H1 (cell line): ENCODE measurements at regions not wholly inside any gene's neighbourhood (a gene's known extent, or its start where the extent isn't known, plus 50 kb on each side); places are given as distances from the start of the nearest gene placed in this dataset.

ENCODE experiments used
- CTCF ChIA-PET: fragments of 300-600 bp; sonication (Branson Sonifier 250); formaldehyde crosslinking; loops from one replicate; lab custom pipeline; 2021; ENCODE audit not compliant: partially characterized antibody; lab: Charles Lee
- POLR2A ChIA-PET: fragments of 300-600 bp; sonication (Branson Sonifier 250); formaldehyde crosslinking; loops from one replicate; lab custom pipeline; 2021; ENCODE audit warnings: inconsistent platforms; ENCODE audit not compliant: partially characterized antibody; lab: Charles Lee
- DNase-seq, 2 experiments: peaks; one replicate each; pipeline versions ENCODE4 v3.0.0 to v3.0.0-alpha.2; 2010 to 2022; ENCODE audit warnings: low spot score in 2 of 2, low read depth in 1 of 2, mixed read lengths in 1 of 2
- FAIRE-seq: peaks from 2 replicates; lab custom pipeline; 2011; peaks lifted over from hg19 to GRCh38; lab: Jason Lieb, UNC
- H2AFZ ChIP-seq: 2 replicates; pipeline ENCODE4 v1.8.1; 2012; ENCODE audit warnings: low read length, inconsistent platforms
- H2AK5ac ChIP-seq: 2 replicates; pipeline ENCODE4 v1.6.1; 2013; ENCODE audit warnings: low read depth, low read length
- H2BK120ac ChIP-seq: replicated peaks from 2 replicates; pipeline ENCODE3; 2013; ENCODE audit warnings: low read depth, low read length, inconsistent platforms
- H2BK12ac ChIP-seq: 2 replicates; pipeline ENCODE4 v1.6.1; 2013; ENCODE audit warnings: low read depth, low read length
- H2BK15ac ChIP-seq: 2 replicates; pipeline ENCODE4 v1.6.1; 2013; ENCODE audit warnings: low read length
- H2BK20ac ChIP-seq: 2 replicates; pipeline ENCODE4 v1.6.1; 2013; ENCODE audit warnings: low read length
- H2BK5ac ChIP-seq: 2 replicates; pipeline ENCODE4 v1.6.1; 2013; ENCODE audit warnings: low read depth, low read length
- H3K14ac ChIP-seq: 2 replicates; pipeline ENCODE4 v1.6.1; 2013; ENCODE audit warnings: inconsistent platforms; ENCODE audit not compliant: insufficient read length
- H3K18ac ChIP-seq: 2 replicates; pipeline ENCODE4 v1.6.1; 2013; ENCODE audit warnings: low read length; ENCODE audit errors: extremely low read depth
- H3K23ac ChIP-seq: 2 replicates; pipeline ENCODE4 v1.6.1; 2013; ENCODE audit warnings: inconsistent platforms; ENCODE audit not compliant: insufficient read length
- H3K23me2 ChIP-seq: 2 replicates; pipeline ENCODE4 v1.6.1; 2013; ENCODE audit warnings: low read depth, low read length
- H3K27ac ChIP-seq: 2 replicates; pipeline ENCODE4 v1.6.1; 2011; ENCODE audit warnings: low read depth, low read length, inconsistent platforms
- H3K27me3 ChIP-seq, 4 experiments: replicated peaks in 1 of 4; 1 replicate in 1 of 4; 2 replicates in 3 of 4; pipeline versions ENCODE4 v1.6.1 to v1.8.1; 2011 to 2013; ENCODE audit warnings: low read length in 3 of 4, mild to moderate bottlenecking in 3 of 4, inconsistent platforms in 2 of 4, mixed read lengths in 2 of 4, moderate library complexity in 1 of 4; ENCODE audit not compliant: control insufficient read depth in 3 of 4, insufficient read depth in 3 of 4; ENCODE audit errors: extremely low read depth in 1 of 4
- H3K36me3 ChIP-seq, 4 experiments: 2 replicates each; pipeline versions ENCODE4 v1.6.1 to v1.8.1; 2011 to 2013; ENCODE audit warnings: mild to moderate bottlenecking in 4 of 4, low read length in 3 of 4, moderate library complexity in 2 of 4, control low read depth in 1 of 4, inconsistent platforms in 1 of 4; ENCODE audit not compliant: insufficient read depth in 4 of 4, control insufficient read depth in 2 of 4
- H3K4ac ChIP-seq: replicated peaks from 2 replicates; pipeline ENCODE3; 2013; ENCODE audit warnings: low read length, low read depth, mixed read lengths, inconsistent platforms; ENCODE audit not compliant: insufficient read length
- H3K4me1 ChIP-seq, 4 experiments: replicated peaks in 1 of 4; 1 replicate in 1 of 4; 2 replicates in 3 of 4; pipeline versions ENCODE4 v1.6.1 to v1.8.1; 2011 to 2013; ENCODE audit warnings: low read length in 3 of 4, inconsistent platforms in 2 of 4, mixed read lengths in 1 of 4; ENCODE audit not compliant: insufficient read depth in 4 of 4, control insufficient read depth in 3 of 4
- H3K4me2 ChIP-seq, 2 experiments: 2 replicates each; pipeline versions ENCODE4 v1.6.1 to v1.8.1; 2011 to 2013; ENCODE audit warnings: low read depth in 2 of 2, low read length in 2 of 2, control low read depth in 1 of 2, inconsistent platforms in 1 of 2, mild to moderate bottlenecking in 1 of 2; ENCODE audit not compliant: insufficient read depth in 1 of 2
- H3K4me3 ChIP-seq, 4 experiments: fragments of 200-600, 300-600 bp in 1 of 4; sonication (generic), shearing (Covaris generic), sonication (Bioruptor Twin) in 1 of 4; 2 replicates each; pipeline versions ENCODE4 v1.5.1 to v1.8.1; 2011 to 2016; ENCODE audit warnings: low read length in 4 of 4, low read depth in 3 of 4, control low read depth in 2 of 4, inconsistent platforms in 2 of 4, mild to moderate bottlenecking in 2 of 4, mixed read lengths in 1 of 4, moderate library complexity in 1 of 4; ENCODE audit not compliant: insufficient read depth in 2 of 4; ENCODE audit errors: extremely low read depth in 1 of 4
- H3K56ac ChIP-seq: replicated peaks from 2 replicates; pipeline ENCODE3; 2013; ENCODE audit warnings: low read depth, mild to moderate bottlenecking, mixed read lengths, low read length, inconsistent platforms; ENCODE audit not compliant: insufficient read length
- H3K79me1 ChIP-seq: 2 replicates; pipeline ENCODE4 v1.6.1; 2013; ENCODE audit warnings: low read depth, low read length, control low read depth
- H3K79me2 ChIP-seq, 2 experiments: 2 replicates each; pipeline versions ENCODE4 v1.6.1 to v1.8.1; 2012 to 2013; ENCODE audit warnings: low read length in 2 of 2, mild to moderate bottlenecking in 2 of 2, inconsistent platforms in 1 of 2; ENCODE audit not compliant: insufficient read depth in 2 of 2, control insufficient read depth in 1 of 2
- H3K9ac ChIP-seq, 4 experiments: replicated peaks in 1 of 4; 1 replicate in 1 of 4; 2 replicates in 3 of 4; pipeline versions ENCODE4 v1.6.1 to v1.8.1; 2011 to 2013; ENCODE audit warnings: low read depth in 3 of 4, low read length in 3 of 4, control low read depth in 2 of 4, mild to moderate bottlenecking in 2 of 4, moderate library complexity in 2 of 4, inconsistent platforms in 1 of 4; ENCODE audit errors: extremely low read depth in 1 of 4
- H3K9me3 ChIP-seq, 2 experiments: 2 replicates each; pipeline versions ENCODE4 v1.6.1 to v1.8.1; 2012 to 2013; ENCODE audit warnings: mild to moderate bottlenecking in 2 of 2, moderate library complexity in 2 of 2, control low read depth in 1 of 2, inconsistent platforms in 1 of 2, low read depth in 1 of 2, low read length in 1 of 2, mixed read lengths in 1 of 2; ENCODE audit not compliant: insufficient read depth in 2 of 2
- H4K20me1 ChIP-seq, 2 experiments: replicated peaks in 1 of 2; 2 replicates each; pipeline versions ENCODE3 to v1.8.1; 2011 to 2013; ENCODE audit warnings: inconsistent platforms in 2 of 2, low read length in 2 of 2, mild to moderate bottlenecking in 1 of 2; ENCODE audit not compliant: insufficient read depth in 2 of 2, control insufficient read depth in 1 of 2
- H4K5ac ChIP-seq: 2 replicates; pipeline ENCODE4 v1.6.1; 2013; ENCODE audit warnings: low read length, low read depth, mixed read lengths, inconsistent platforms; ENCODE audit not compliant: insufficient read length
- H4K8ac ChIP-seq: 2 replicates; pipeline ENCODE4 v1.8.0; 2013; ENCODE audit warnings: mild to moderate bottlenecking, moderate library complexity, low read length, inconsistent platforms; ENCODE audit not compliant: insufficient read depth; ENCODE audit errors: extremely low read depth
- H4K91ac ChIP-seq: replicated peaks from 2 replicates; pipeline ENCODE3; 2013; ENCODE audit warnings: low read length, mixed read lengths, inconsistent platforms; ENCODE audit not compliant: insufficient read length
- FOSL1 ChIP-seq: IDR thresholded peaks from 2 replicates; pipeline ENCODE4 v1.6.1; 2011; ENCODE audit warnings: mild to moderate bottlenecking, low read depth, low read length, moderate library complexity; ENCODE audit not compliant: insufficient read depth
- GABPA ChIP-seq: IDR thresholded peaks from 2 replicates; pipeline ENCODE4 v1.6.1; 2011; ENCODE audit warnings: mild to moderate bottlenecking, low read length, moderate library complexity, borderline replicate concordance; ENCODE audit not compliant: insufficient read depth
- KDM5A ChIP-seq: fragments of 200-600 bp; IDR thresholded peaks from 2 replicates; pipeline ENCODE4 v1.7.1; 2012; ENCODE audit warnings: mild to moderate bottlenecking, low read length, inconsistent platforms, mixed read lengths
- MAFK ChIP-seq: IDR thresholded peaks from 2 replicates; pipeline ENCODE4 v1.6.1; 2012; ENCODE audit warnings: low read depth, mild to moderate bottlenecking, improper control_type of control experiment, low read length
- NANOG ChIP-seq: IDR thresholded peaks from 2 replicates; pipeline ENCODE4 v1.6.1; 2011; ENCODE audit warnings: low read length, low read depth, mild to moderate bottlenecking, inconsistent platforms; ENCODE audit not compliant: insufficient read depth, poor library complexity, severe bottlenecking
- POLR2A ChIP-seq, 2 experiments: IDR thresholded peaks; 1 replicate in 1 of 2; 2 replicates in 1 of 2; pipeline ENCODE4 v1.6.1; 2011; ENCODE audit warnings: low read depth in 2 of 2, low read length in 2 of 2, mild to moderate bottlenecking in 2 of 2; ENCODE audit errors: control extremely low read depth in 1 of 2
- SAP30 ChIP-seq: fragments of 300-600 bp; sonication (generic); IDR thresholded peaks from 2 replicates; pipeline ENCODE4 v1.7.1; 2012; ENCODE audit warnings: low read length, moderate library complexity, mild to moderate bottlenecking, inconsistent platforms; ENCODE audit not compliant: insufficient read depth, insufficient replicate concordance
- SIN3A ChIP-seq, 2 experiments: IDR thresholded peaks in 1 of 2; conservative IDR thresholded peaks in 1 of 2; 2 replicates each; pipeline ENCODE4 v1.6.1; 2011 to 2012; ENCODE audit warnings: low read length in 2 of 2, improper control_type of control experiment in 1 of 2, low read depth in 1 of 2, mild to moderate bottlenecking in 1 of 2
- WGBS, 2 experiments: shearing (Covaris generic) in 1 of 2; methylation state at CpG; one replicate each; pipeline versions ENCODE4 v1.1.6 to v1.1.7; 2013 to 2015; ENCODE audit warnings: low lambda C conversion rate in 2 of 2, mixed read lengths in 2 of 2, inconsistent platforms in 1 of 2, low coverage in 1 of 2, missing lambda C conversion rate in 1 of 2; ENCODE audit not compliant: insufficient replicate concordance in 2 of 2, insufficient coverage in 1 of 2, insufficient read length in 1 of 2; ENCODE audit errors: extremely low coverage in 1 of 2, missing lambda C conversion rate in 1 of 2; 5-methylcytosine and 5-hydroxymethylcytosine counted together
- TF ChIP-seq, protein P1 (sequence below): IDR thresholded peaks from 2 replicates; pipeline ENCODE4 v1.6.1; 2012; ENCODE audit warnings: low read length, inconsistent platforms

DNA sequence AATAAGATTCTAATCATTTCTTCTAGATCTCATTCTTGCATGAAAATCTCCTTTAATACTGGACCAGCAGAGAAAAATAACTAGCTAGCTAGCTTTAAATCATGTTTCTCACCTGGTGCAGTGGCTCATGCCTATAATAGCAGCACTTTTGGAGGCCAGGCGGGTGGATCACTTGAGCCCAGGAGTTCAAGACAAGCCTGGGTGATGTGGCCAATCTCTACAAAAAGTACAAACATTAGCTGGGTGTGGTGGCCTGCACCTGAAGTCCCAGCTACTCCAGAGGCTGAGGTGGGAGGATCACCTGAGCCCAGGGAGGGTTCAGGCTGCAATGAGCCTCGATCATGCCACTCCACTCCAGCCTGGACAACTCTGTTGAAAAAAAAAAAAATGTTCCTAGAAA lies 99.2 kb downstream of the BAMBI start (continued):
- no peak for TF ChIP-seq FOSL1
- TF ChIP-seq, all 59 proteins: peak for 0

DNA sequence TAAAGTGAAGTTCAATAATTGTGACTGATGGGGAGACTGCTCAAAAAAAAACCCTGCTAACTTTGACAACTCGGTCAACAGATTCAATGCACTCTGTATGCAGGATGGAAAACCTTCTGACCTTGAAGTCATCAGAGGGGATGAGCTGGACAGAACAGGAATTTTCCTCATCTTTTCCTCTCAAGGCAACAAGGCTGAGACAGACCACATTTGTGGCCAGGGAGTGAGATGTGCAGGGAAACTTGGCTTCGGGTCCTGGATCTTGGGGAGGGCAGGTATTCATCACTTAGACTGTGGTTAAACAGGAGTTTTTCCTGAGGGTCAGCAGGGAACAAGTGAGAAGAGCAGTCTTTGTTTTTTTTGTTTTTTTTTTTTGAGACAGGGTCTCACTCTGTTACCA lies 100.6 kb downstream of the BAMBI start:
- no peak overlapping the region for H3K4ac ChIP-seq
- H3K79me2 ChIP-seq: no peaks in the 10 kb centered on the region
- H4K5ac ChIP-seq: no peak overlapping the region
- H3K18ac ChIP-seq: no peak overlapping the region
- H4K8ac ChIP-seq: no peak overlapping the region
- no peak overlapping the region for H3K23ac ChIP-seq
- H2BK20ac ChIP-seq: no peak overlapping the region
- H3K79me1 ChIP-seq: no peaks in the 10 kb centered on the region
- H3K14ac ChIP-seq: no peak overlapping the region
- no peak overlapping the region for H3K4me3 ChIP-seq
- DNase-seq (no peak), FAIRE-seq (no peak)
- no peaks in the 10 kb centered on the region for H3K23me2 ChIP-seq
- 88% methylated on average over 2 of the region's 2 CpGs; no CpG with 5 or more reads in 1 of the 2 experiments for WGBS, 2 experiments
- H4K20me1 ChIP-seq: no peaks in the 10 kb centered on the region
- no peaks in the 10 kb centered on the region for H3K27me3 ChIP-seq
- no peak overlapping the region for H4K91ac ChIP-seq
- no peak overlapping the region for H3K9ac ChIP-seq
- no peak overlapping the region for H3K4me2 ChIP-seq
- H3K4me1 ChIP-seq: no peaks in the 10 kb centered on the region
- H2AFZ ChIP-seq: no peak overlapping the region
- ChIA-PET CTCF (no interaction called here), POLR2A (no interaction called here)
- no peak overlapping the region for H2BK15ac ChIP-seq
- no peak overlapping the region for H2BK5ac ChIP-seq
- H3K9me3 ChIP-seq: no peaks in the 10 kb centered on the region
- no peak overlapping the region for H3K56ac ChIP-seq
- no peak overlapping the region for H2BK12ac ChIP-seq
- H3K27ac ChIP-seq: no peak overlapping the region
- H2AK5ac ChIP-seq: no peak overlapping the region
- no peak overlapping the region for H2BK120ac ChIP-seq
- no peaks in the 10 kb centered on the region for H3K36me3 ChIP-seq
- TF ChIP-seq SAP30 (no peak), MAFK (no peak), KDM5A (no peak), SIN3A (conservative IDR thresholded peaks at IDR 0.05 in 1 of 2, IDR thresholded peaks at IDR 0.05 in 1 of 2; ENCODE audit: low read depth in 1 of 2, low read length in 2 of 2) (no peak), GABPA (no peak), POLR2A (IDR thresholded peaks at IDR 0.05; ENCODE audit: control extremely low read depth in 1 of 2, low read depth in 2 of 2, low read length in 2 of 2) (no peak), NANOG (no peak)
- TF ChIP-seq, protein P1, sequence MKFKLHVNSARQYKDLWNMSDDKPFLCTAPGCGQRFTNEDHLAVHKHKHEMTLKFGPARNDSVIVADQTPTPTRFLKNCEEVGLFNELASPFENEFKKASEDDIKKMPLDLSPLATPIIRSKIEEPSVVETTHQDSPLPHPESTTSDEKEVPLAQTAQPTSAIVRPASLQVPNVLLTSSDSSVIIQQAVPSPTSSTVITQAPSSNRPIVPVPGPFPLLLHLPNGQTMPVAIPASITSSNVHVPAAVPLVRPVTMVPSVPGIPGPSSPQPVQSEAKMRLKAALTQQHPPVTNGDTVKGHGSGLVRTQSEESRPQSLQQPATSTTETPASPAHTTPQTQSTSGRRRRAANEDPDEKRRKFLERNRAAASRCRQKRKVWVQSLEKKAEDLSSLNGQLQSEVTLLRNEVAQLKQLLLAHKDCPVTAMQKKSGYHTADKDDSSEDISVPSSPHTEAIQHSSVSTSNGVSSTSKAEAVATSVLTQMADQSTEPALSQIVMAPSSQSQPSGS: no peak
